ENCODE measurements at regions not wholly inside any gene's neighbourhood (a gene's known extent, or its start where the extent isn't known, plus 50 kb on each side); places are given as distances from the start of the nearest gene placed in this dataset.

DNA sequence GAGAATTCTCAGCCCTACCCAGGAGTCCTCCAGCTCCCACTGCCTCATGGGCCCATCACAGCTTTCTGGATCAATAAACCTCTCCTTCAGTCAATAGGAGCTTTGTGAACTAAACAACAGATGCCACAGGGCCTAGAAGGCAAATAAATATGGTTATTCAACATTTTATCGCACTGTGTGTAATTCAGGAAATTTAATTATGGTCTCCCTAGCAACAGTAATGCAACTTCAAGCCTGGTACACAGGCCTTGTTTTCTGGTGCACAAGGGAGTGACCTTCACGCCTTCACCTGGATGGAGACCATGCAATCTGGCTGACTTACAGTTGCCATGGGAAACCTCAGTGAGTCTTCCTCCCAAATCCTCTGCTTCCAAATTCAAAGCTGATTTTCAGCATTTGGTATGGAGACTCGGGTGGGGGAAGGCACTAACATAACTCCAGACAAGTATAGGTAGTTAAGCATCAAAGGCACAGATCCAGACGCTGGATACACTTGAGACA lies 441.0 kb upstream of the NPVF start:
- TF ChIP-seq EZH2 (IDR thresholded peaks at IDR 0.05; ENCODE audit: low read depth) = no peak
- TF ChIP-seq, protein P1, sequence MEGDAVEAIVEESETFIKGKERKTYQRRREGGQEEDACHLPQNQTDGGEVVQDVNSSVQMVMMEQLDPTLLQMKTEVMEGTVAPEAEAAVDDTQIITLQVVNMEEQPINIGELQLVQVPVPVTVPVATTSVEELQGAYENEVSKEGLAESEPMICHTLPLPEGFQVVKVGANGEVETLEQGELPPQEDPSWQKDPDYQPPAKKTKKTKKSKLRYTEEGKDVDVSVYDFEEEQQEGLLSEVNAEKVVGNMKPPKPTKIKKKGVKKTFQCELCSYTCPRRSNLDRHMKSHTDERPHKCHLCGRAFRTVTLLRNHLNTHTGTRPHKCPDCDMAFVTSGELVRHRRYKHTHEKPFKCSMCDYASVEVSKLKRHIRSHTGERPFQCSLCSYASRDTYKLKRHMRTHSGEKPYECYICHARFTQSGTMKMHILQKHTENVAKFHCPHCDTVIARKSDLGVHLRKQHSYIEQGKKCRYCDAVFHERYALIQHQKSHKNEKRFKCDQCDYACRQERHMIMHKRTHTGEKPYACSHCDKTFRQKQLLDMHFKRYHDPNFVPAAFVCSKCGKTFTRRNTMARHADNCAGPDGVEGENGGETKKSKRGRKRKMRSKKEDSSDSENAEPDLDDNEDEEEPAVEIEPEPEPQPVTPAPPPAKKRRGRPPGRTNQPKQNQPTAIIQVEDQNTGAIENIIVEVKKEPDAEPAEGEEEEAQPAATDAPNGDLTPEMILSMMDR (conservative IDR thresholded peaks at IDR 0.05) = no peak
- Histone ChIP-seq H3K4me1 (replicated peaks; ENCODE audit: insufficient read depth) (no peaks in the 10 kb centered on the region), H3K4me3 (no peak overlapping the region), H3K27ac (no peak overlapping the region), H3K79me2 (ENCODE audit: low read depth) (no peaks in the 10 kb centered on the region), H3K9me3 (ENCODE audit: insufficient read depth, low read depth) (no peaks in the 10 kb centered on the region), H3K36me3 (ENCODE audit: low read depth) (no peaks in the 10 kb centered on the region), H3K4me2 (no peak overlapping the region), H3K9me2 (ENCODE audit: insufficient read depth) (no peaks in the 10 kb centered on the region; the same call in 1 of the 2 replicates), H3F3A (ENCODE audit: insufficient read depth, low read depth) (no peaks in the 10 kb centered on the region), H3K27me3 (ENCODE audit: insufficient read depth, low read depth) (peaks cover 100% of the 10 kb centered on the region), H2AFZ (no peak overlapping the region), H4K20me1 (ENCODE audit: insufficient read depth) (no peaks in the 10 kb centered on the region)
- POLR2A ChIA-PET (ENCODE audit: unreplicated experiment) = no interaction called here
- no peak for DNase-seq
- BruUV-seq (replicated peaks) = no TSS peak
- intact Hi-C loops (cut with micrococcal nuclease; ENCODE audit: unreplicated experiment) = no loop called here
- CTCF ChIA-PET = interaction anchor here (0.6 kb wide), 1 partner anchor 381 kb away, joined by 3 read pairs; no protein-coding TSS in a partner anchor

DNA sequence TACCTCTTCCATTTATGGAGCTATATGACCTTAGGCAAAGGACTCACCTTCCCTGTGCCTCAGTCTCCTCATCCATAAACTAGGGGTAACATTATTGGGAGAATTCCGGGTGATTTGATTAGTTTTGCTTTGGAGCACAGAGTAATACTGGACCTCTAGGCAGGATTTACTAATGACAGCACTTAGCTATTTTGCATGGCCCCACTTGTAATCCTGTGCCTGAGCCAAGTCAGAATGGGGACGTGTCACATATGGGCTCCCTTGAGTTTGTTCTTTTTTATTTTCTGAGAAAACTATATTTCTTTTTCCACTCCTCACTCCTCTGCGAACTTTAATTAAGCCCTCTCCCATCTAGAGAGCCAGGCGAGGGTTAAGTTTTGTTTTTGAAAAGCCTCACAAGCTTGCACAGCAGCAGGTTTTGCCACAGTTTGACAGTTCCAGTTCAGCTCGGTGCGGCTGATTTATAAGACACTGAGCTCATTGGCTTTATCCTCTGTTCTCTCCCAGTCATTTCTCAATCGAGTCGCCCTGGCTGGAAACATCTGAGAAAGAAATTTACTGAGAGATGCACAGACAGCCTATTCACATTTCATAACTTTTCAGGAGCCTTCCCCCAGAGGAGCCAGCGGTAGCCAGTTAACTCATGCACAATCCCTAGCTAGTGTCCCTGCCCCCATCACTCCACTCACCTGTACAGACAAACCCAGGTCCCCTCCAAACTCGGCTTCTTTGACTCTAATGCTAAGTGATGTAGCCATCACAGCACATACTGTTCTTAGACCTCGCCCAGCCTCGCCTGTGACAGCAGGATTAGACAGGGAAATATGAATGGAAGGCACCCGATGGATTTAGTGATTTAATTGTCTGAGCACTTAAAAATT lies 441.9 kb upstream of the NPVF start:
- DNase-seq = no peak
- intact Hi-C loops (cut with micrococcal nuclease; ENCODE audit: unreplicated experiment) = no loop called here
- H3K4me3 ChIP-seq = no peak overlapping the region
- ChIA-PET POLR2A (ENCODE audit: unreplicated experiment) (no interaction called here), CTCF (no interaction called here)
- H3K79me2 ChIP-seq (ENCODE audit: low read depth) = no peaks in the 10 kb centered on the region
- no peaks in the 10 kb centered on the region for H3K36me3 ChIP-seq (ENCODE audit: low read depth)
- no peak overlapping the region for H3K4me2 ChIP-seq
- TF ChIP-seq, protein P1 (conservative IDR thresholded peaks at IDR 0.05) = no peak
- no peak for TF ChIP-seq EZH2 (IDR thresholded peaks at IDR 0.05; ENCODE audit: low read depth)
- BruUV-seq (replicated peaks) = no TSS peak
- H4K20me1 ChIP-seq (ENCODE audit: insufficient read depth) = no peaks in the 10 kb centered on the region
- no peak overlapping the region for H3K27ac ChIP-seq
- no peaks in the 10 kb centered on the region for H3F3A ChIP-seq (ENCODE audit: insufficient read depth, low read depth)
- H3K9me3 ChIP-seq (ENCODE audit: insufficient read depth, low read depth) = no peaks in the 10 kb centered on the region
- no peaks in the 10 kb centered on the region; the same call in 1 of the 2 replicates for H3K9me2 ChIP-seq (ENCODE audit: insufficient read depth)
- no peak overlapping the region for H2AFZ ChIP-seq
- H3K27me3 ChIP-seq (ENCODE audit: insufficient read depth, low read depth) = peaks cover 100% of the 10 kb centered on the region
- no peaks in the 10 kb centered on the region for H3K4me1 ChIP-seq (replicated peaks; ENCODE audit: insufficient read depth)

DNA sequence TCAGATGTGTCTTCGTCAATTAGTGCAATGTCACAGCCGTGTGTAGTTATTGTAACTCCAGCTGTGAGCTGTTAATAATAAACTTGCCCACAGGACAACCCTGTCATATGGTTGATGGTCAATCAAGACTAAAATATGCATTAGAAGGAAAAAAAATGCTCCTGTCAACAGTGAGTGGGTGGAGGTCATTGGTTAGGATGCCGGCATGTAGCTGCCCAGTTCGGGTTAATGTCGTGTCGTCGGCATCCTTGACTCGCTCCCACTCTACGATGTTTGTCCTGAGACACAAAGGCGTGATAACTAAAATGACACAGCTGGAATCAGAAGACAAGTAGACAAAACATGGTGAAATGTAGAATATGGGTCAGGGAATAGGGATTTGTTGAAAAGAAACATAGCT lies 442.8 kb upstream of the NPVF start:
- ChIA-PET CTCF (no interaction called here), POLR2A (ENCODE audit: unreplicated experiment) (no interaction called here)
- Histone ChIP-seq H3K4me2 (no peak overlapping the region), H3K79me2 (ENCODE audit: low read depth) (no peaks in the 10 kb centered on the region), H3K27ac (no peak overlapping the region), H3K9me3 (ENCODE audit: insufficient read depth, low read depth) (no peaks in the 10 kb centered on the region), H3K9me2 (ENCODE audit: insufficient read depth) (no peaks in the 10 kb centered on the region), H3K4me1 (replicated peaks; ENCODE audit: insufficient read depth) (no peaks in the 10 kb centered on the region), H3K36me3 (ENCODE audit: low read depth) (no peaks in the 10 kb centered on the region), H3K4me3 (no peak overlapping the region), H4K20me1 (ENCODE audit: insufficient read depth) (no peaks in the 10 kb centered on the region), H2AFZ (no peak overlapping the region), H3F3A (ENCODE audit: insufficient read depth, low read depth) (no peaks in the 10 kb centered on the region), H3K27me3 (ENCODE audit: insufficient read depth, low read depth) (peaks cover 100% of the 10 kb centered on the region)
- DNase-seq = no peak
- BruUV-seq (replicated peaks) = no TSS peak
- intact Hi-C loops (cut with micrococcal nuclease; ENCODE audit: unreplicated experiment) = no loop called here
- TF ChIP-seq, protein P1 (conservative IDR thresholded peaks at IDR 0.05) = no peak
- TF ChIP-seq EZH2 (IDR thresholded peaks at IDR 0.05; ENCODE audit: low read depth) = no peak
